ENCODE measurements at regions not wholly inside any gene's neighbourhood (a gene's known extent, or its start where the extent isn't known, plus 50 kb on each side); places are given as distances from the start of the nearest gene placed in this dataset.
"Not testable (repeated sequence)": the region's sequence is repeated elsewhere in the genome, so short reads cannot be mapped to it uniquely, and the experiment has no call there.

DNA sequence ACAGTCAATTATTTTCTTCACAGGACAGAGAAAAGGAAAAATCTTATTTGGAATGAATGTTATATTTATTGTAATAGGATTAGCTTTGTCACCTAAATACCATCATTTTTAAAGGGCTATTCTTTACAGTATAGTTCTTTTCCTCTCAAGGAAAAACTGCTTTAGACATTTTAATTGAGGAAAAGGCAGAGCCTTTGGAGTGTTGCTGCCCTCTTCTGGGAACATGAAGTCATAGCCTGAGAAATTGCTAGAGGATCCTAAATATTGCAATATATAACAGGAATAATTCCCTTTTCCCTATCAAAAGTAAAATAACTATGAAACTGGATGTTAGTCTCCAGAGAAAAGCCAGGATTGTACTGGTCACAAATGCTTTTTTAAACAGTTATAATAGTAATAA is 81.8 kb upstream of the NOTCH2NLA start:
- not testable (repeated sequence) for H3K4me1 ChIP-seq (replicated peaks); H3K27ac ChIP-seq; H3K27me3 ChIP-seq (replicated peaks); H3K36me3 ChIP-seq; H3K9me3 ChIP-seq (replicated peaks); DNase-seq (ENCODE audit: low read depth in 1 of 2, low spot score in 2 of 2); H3K4me3 ChIP-seq

DNA sequence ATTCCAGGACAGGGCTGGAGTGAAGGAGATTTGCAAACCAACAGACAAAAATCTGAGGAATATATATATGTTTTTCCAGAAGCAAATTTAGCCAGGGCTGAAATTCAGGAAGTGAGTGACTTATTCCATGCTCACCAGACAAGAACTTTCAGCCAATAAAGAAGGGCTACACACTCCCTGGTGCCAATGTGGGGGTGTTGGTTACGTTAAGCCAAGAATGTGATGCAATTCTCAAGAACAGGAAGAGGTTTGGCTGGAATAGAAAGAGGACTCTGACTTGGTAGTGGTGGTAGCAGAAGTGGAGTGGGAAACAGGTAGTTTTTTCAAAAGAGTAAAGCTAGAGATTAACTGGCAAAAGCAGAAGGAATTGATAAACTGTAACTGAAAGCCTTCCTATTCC is 80.6 kb upstream of the NOTCH2NLA start:
- not testable (repeated sequence) for H3K4me3 ChIP-seq; H3K27me3 ChIP-seq (replicated peaks); H3K27ac ChIP-seq; H3K36me3 ChIP-seq; H3K4me1 ChIP-seq (replicated peaks); DNase-seq (ENCODE audit: low read depth in 1 of 2, low spot score in 2 of 2); H3K9me3 ChIP-seq (replicated peaks)

DNA sequence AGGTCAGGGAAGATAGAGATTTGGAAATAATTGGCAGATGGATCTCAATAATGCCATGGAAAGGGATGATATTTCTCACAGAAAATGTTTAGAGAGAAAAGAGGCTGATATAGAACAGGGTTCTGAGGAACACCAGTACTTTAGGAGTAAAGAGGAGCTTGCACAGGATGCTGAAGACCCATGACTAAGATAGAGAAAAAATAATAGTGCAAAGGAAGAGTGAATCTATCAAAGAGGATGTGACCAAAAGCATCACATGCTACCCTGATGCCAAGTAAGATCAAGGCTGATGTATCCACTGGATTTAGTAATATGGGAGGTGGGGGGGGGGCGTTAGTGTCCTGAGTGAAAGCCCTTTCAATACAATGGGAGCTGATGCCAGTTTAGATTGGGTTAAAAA is 80.1 kb upstream of the NOTCH2NLA start:
- not testable (repeated sequence) for H3K4me1 ChIP-seq (replicated peaks); H3K27ac ChIP-seq; H3K4me3 ChIP-seq; H3K27me3 ChIP-seq (replicated peaks); H3K36me3 ChIP-seq; H3K9me3 ChIP-seq (replicated peaks); DNase-seq (ENCODE audit: low read depth in 1 of 2, low spot score in 2 of 2)

DNA sequence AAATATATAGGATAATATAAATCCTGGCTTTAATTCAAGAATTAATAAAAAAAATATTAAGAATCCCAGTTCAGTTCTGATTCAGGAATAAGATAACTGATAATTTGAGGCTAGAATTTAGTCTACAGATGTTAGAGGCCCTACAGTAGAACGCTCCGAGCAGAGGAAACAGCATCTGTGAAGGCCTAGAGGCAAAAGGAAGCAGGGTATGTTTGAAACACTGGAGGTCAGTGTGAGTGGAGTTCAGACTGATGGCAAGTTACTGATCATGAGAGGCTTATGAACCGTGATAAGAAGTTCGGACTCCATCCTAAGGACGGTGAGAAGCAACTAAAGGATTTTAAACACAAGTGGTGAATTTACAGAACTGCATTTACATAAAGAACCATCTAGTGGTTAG is 79.3 kb upstream of the NOTCH2NLA start:
- H3K4me1 ChIP-seq (replicated peaks); H3K27me3 ChIP-seq (replicated peaks); H3K9me3 ChIP-seq (replicated peaks); H3K27ac ChIP-seq; H3K4me3 ChIP-seq; DNase-seq (ENCODE audit: low read depth in 1 of 2, low spot score in 2 of 2); H3K36me3 ChIP-seq: not testable (repeated sequence)

DNA sequence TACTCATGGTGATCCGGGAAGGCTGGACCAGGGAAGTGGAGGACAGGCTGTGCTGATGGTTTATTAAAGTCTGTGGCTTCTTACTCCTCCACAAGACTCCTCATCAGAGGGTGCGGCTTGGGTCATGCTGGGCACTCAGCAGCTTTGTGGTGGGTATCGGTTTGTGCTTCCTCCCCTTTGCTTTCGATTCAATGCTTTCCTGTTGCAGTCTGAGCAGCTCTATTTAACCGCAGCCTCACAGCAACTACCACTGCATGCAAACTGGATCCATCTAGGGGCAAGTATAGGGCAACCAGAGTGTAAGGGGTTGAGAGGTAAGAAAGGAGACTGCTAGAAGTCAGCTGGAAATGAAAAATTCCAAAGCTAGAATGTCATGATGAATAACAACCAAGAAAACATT is 78.8 kb upstream of the NOTCH2NLA start:
- not testable (repeated sequence) for H3K27ac ChIP-seq; H3K4me3 ChIP-seq; H3K4me1 ChIP-seq (replicated peaks); H3K9me3 ChIP-seq (replicated peaks); H3K27me3 ChIP-seq (replicated peaks); H3K36me3 ChIP-seq; DNase-seq (ENCODE audit: low read depth in 1 of 2, low spot score in 2 of 2)

DNA sequence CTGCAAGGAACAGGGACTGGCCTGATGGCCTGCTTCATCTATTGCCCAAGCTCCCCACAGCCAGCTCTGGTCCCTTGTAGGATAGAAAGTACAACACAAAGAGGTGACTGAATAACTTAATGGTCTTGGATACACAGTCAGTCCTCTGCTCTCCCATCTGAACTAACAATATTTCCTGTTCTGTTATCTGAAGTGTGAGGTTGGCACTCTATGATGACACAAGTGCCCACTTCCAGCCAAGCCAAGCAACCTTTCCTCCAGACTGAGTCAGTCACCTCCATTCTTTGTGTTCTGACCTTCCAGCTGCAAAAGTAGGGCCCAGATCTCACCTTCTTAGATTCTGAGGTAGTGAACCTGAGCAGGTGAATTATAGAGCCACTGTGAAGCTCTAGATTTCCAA is 77.8 kb upstream of the NOTCH2NLA start:
- H3K27me3 ChIP-seq (replicated peaks); H3K36me3 ChIP-seq; H3K4me1 ChIP-seq (replicated peaks); H3K27ac ChIP-seq; H3K9me3 ChIP-seq (replicated peaks); DNase-seq (ENCODE audit: low read depth in 1 of 2, low spot score in 2 of 2); H3K4me3 ChIP-seq: not testable (repeated sequence)

DNA sequence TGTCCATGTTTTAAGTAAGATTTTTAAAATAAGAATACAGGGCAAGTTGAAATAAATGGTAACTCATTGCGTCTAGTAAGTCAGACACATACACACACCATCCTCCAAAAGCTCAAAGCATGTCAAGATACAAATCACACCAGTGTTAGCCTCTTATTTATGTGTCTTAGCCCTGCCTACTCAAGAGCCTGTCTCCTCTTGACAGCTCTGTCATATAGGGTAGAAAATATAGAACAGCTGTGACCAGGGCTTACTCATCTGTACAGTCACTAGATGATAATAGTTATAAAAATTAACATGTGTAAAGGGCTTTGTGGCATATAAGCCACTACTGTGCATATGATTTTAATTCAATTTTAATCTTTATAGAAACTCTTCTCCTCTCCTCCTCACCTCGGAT is 76.6 kb upstream of the NOTCH2NLA start:
- DNase-seq (ENCODE audit: low read depth in 1 of 2, low spot score in 2 of 2); H3K4me3 ChIP-seq; H3K4me1 ChIP-seq (replicated peaks); H3K27ac ChIP-seq; H3K36me3 ChIP-seq; H3K9me3 ChIP-seq (replicated peaks); H3K27me3 ChIP-seq (replicated peaks): not testable (repeated sequence)

DNA sequence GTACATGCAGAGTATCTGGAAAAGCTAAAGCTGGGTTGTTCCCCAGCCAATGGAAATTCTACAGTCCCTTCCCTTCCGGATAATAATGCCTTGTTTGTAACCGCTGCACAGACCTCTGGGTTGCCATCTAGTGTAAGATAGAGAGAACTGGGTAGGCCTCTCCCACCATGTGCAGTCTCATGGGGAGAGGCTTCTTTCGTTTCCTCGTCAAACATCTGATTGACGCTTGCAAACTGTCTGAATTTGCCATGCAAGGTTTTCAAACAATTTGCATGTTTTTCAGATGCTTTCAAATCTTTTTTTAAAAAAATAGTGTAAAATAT is 69.7 kb upstream of the NOTCH2NLA start:
- H3K27ac ChIP-seq; H3K27me3 ChIP-seq (replicated peaks); H3K4me3 ChIP-seq; DNase-seq (ENCODE audit: low read depth in 1 of 2, low spot score in 2 of 2); H3K4me1 ChIP-seq (replicated peaks); H3K36me3 ChIP-seq; H3K9me3 ChIP-seq (replicated peaks): not testable (repeated sequence)

DNA sequence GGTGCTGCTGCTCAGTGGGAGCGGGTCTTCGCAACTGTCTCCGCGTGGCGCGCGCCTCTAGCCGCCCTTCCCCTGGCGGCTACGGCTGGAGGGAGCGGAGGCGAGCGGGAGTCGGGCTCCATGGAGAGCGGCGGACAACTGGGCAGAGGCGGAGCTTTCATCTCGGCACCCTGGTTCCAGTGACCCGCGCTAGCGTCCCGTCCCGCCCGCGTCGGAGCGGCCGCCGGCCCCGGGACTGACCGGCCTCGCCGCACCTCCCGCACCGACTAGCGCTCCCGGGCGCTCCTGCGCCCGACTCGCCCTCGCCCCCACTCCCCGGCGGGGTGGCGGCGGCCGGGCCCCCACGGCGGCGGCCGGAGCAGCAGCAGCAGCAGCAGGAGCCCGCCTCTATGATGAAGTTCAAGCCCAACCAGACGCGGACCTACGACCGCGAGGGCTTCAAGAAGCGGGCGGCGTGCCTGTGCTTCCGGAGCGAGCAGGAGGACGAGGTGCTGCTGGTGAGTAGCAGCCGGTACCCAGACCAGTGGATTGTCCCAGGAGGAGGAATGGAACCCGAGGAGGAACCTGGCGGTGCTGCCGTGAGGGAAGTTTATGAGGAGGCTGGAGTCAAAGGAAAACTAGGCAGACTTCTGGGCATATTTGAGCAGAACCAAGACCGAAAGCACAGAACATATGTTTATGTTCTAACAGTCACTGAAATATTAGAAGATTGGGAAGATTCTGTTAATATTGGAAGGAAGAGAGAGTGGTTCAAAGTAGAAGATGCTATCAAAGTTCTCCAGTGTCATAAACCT is 69.2 kb upstream of the NOTCH2NLA start:
- not testable (repeated sequence) for H3K36me3 ChIP-seq; DNase-seq (ENCODE audit: low read depth in 1 of 2, low spot score in 2 of 2); H3K27me3 ChIP-seq (replicated peaks); H3K27ac ChIP-seq; H3K4me3 ChIP-seq; H3K4me1 ChIP-seq (replicated peaks); H3K9me3 ChIP-seq (replicated peaks)

DNA sequence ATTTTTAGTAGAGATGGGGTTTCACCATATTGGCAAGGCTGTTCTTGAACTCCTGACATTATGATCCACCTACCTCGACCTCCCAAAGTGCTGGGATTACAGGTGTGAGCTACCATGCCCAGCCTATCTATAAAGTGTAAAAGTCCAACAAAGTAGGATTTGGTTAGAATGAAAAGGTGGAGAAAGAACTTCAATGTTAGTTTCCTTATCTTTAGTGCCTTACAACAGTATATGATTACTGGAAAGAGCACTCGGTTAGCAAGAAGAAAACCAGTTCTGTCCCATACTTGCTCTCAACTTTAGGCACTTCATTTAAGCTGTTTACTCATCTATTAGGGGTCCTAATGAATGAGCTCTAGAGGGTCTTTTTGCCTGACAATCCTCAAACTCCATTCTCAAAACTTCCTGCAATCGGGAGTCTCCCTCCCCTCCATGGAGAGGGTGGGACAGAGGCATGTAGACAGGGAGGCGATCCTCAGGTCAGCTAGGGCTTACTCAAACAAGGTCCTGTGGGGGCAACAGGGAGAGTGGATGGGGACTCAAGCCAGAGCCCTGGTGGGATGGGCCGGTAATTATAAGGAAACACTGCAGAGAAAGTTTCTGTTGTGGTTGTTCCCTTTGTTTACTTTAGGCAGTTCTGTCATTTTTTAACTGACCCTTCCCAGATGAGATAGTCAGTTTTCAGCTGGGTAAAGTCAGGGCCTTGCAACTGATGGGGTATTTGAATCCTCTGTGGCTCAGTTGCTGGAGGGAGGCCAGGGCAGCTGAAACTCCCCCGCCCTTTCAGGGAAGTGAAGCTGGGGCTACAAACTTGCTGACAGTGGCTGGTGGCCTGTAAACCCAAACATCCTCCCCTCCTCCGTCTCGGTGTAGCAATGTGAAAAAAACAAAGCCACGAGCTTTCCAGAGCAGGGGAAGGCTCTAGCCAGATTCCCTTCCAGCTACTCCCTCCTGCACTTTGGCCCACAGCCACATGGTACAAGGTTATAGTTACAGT is 64.4 kb upstream of the NOTCH2NLA start:
- not testable (repeated sequence) for H3K9me3 ChIP-seq (replicated peaks); DNase-seq (ENCODE audit: low read depth in 1 of 2, low spot score in 2 of 2); H3K4me1 ChIP-seq (replicated peaks); H3K4me3 ChIP-seq; H3K36me3 ChIP-seq; H3K27me3 ChIP-seq (replicated peaks); H3K27ac ChIP-seq

DNA sequence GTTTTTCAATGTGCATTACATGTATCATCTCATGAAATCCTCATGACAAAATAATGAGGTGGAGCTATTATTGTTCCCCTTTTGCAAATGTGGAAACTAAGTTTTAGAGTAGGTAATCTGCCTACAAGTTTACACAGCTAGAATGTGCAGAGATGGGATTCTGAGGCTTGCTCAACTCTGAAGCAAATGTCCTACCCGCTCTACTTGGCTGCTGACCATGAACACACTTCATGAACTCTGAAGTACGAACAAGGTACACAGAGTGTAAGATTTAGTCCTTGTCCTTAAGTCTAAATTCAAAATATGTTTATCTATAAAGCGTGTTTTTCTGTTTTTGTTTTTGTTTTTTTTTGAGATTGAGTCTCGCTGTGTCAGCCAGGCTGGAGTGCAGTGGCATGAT is 63.6 kb upstream of the NOTCH2NLA start:
- not testable (repeated sequence) for H3K27me3 ChIP-seq (replicated peaks); H3K36me3 ChIP-seq; H3K9me3 ChIP-seq (replicated peaks); H3K4me3 ChIP-seq; H3K4me1 ChIP-seq (replicated peaks); DNase-seq (ENCODE audit: low read depth in 1 of 2, low spot score in 2 of 2); H3K27ac ChIP-seq

DNA sequence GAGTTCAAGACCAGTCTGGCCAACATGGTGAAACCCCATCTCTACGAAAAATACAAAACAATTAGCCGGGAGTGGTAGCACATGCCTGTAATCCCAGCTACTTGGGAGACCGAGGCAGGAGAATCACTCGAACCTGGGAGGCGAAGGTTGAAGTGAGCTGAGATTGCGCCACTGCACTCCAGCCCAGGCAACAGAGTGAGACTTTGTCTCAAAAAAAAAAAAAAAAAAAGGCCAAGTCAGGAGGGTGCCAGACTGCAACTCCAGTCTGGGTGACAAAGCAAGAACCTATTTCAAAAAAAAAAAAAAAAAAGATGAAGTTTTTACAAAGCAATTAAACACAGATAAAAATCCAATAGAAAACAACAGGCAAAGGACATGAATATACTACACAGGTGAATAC is 59.1 kb upstream of the NOTCH2NLA start:
- H3K4me1 ChIP-seq (replicated peaks); H3K9me3 ChIP-seq (replicated peaks); H3K36me3 ChIP-seq; H3K4me3 ChIP-seq; H3K27ac ChIP-seq; DNase-seq (ENCODE audit: low read depth in 1 of 2, low spot score in 2 of 2); H3K27me3 ChIP-seq (replicated peaks): not testable (repeated sequence)

DNA sequence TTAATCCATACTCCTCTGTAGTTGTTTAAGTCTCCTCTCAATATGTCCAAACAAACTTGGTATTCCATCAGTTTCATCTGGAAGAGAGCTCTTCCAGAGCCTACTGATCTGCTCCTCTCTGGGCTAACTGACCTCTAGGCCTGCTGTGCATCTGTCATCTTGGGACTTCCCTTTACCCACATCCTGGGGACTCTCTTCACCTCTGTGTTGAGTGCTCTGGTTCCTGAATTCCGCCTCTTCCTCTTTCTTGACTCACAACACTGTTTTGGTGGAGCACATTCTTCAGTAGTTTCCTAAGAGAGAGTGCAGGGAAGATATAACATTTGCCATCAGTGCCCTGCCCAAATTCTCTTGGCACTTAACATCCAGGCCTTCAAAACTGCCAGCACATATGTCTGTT is 55.9 kb upstream of the NOTCH2NLA start:
- not testable (repeated sequence) for H3K4me3 ChIP-seq; H3K36me3 ChIP-seq; DNase-seq (ENCODE audit: low read depth in 1 of 2, low spot score in 2 of 2); H3K4me1 ChIP-seq (replicated peaks); H3K27me3 ChIP-seq (replicated peaks); H3K27ac ChIP-seq; H3K9me3 ChIP-seq (replicated peaks)

DNA sequence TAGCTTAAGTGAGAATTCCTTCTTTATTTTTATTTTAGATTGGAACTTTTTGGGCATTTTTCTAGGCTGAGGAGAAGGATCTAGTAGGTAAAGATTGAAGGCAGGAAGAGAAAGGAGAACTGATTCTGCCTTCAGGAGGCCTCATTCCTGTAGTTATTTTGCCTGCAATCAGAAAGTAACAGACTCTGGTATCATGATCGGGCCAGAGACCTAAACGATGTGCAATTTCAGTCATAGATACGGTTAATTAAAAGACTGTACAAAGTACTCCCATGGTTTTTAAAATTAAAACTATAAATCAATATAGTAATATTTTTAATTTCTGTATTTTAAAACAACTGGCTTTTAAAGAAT is 54.7 kb upstream of the NOTCH2NLA start:
- not testable (repeated sequence) for H3K27me3 ChIP-seq (replicated peaks); H3K36me3 ChIP-seq; H3K27ac ChIP-seq; H3K9me3 ChIP-seq (replicated peaks); H3K4me3 ChIP-seq; DNase-seq (ENCODE audit: low read depth in 1 of 2, low spot score in 2 of 2); H3K4me1 ChIP-seq (replicated peaks)

Measured in SJSA1 (cell line).